ENCODE measurements at regions not wholly inside any gene's neighbourhood (a gene's known extent, or its start where the extent isn't known, plus 50 kb on each side); places are given as distances from the start of the nearest gene placed in this dataset.
"Not testable (repeated sequence)": the region's sequence is repeated elsewhere in the genome, so short reads cannot be mapped to it uniquely, and the experiment has no call there.

- Histone ChIP-seq H3K4me1 (ENCODE audit: insufficient read depth, low read length) (no peaks in the 10 kb centered on the region), H3K4me3 (ENCODE audit: low read length) (no peak overlapping the region), H3K27ac (ENCODE audit: low read depth, low read length) (no peak overlapping the region), H3K27me3 (ENCODE audit: insufficient read depth, low read length) (no peaks in the 10 kb centered on the region), H3K9me3 (ENCODE audit: insufficient read depth, low read depth, low read length) (no peaks in the 10 kb centered on the region), H3K36me3 (ENCODE audit: insufficient read depth, low read length) (no peaks in the 10 kb centered on the region), H3K9ac (ENCODE audit: low read depth, low read length) (no peak overlapping the region)
- WGBS = 100% methylated on average over 2 of the region's 2 CpGs
Measured at GRCh38 chr7:119903085-119903484, 369.9 kb upstream of the KCND2 start.

- WGBS = 100% methylated on average over 1 of the region's 4 CpGs
- no peak overlapping the region for H3K4me3 ChIP-seq (ENCODE audit: low read length)
- no peaks in the 10 kb centered on the region for H3K36me3 ChIP-seq (ENCODE audit: insufficient read depth, low read length)
- H3K4me1 ChIP-seq (ENCODE audit: insufficient read depth, low read length) = no peaks in the 10 kb centered on the region
- no peak overlapping the region for H3K27ac ChIP-seq (ENCODE audit: low read depth, low read length)
- no peaks in the 10 kb centered on the region for H3K27me3 ChIP-seq (ENCODE audit: insufficient read depth, low read length)
- no peaks in the 10 kb centered on the region for H3K9me3 ChIP-seq (ENCODE audit: insufficient read depth, low read depth, low read length)
- no peak overlapping the region for H3K9ac ChIP-seq (ENCODE audit: low read depth, low read length)
Measured at GRCh38 chr7:119905495-119905894, 367.5 kb upstream of the KCND2 start.

DNA sequence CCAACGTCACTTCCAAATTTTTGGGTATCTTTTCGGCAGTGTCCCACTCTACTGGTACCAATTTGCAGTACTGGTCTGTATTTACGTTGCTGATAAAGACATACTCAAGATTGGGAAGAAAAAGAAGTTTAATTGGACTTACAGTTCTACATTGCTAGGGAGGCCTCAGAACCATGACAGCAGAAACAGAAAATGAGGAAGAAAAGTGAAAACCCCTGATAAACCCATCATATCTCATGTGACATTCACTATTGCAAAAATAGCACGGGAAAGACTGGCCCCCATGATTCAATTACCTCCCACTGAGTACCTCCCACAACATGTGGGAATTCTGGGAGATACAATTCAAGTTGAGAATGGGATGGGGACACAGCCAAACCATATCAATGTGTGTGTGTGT lies 364.0 kb upstream of the KCND2 start:
- Histone ChIP-seq H3K9ac (ENCODE audit: low read depth, low read length) (no peak overlapping the region), H3K4me3 (ENCODE audit: low read length) (no peak overlapping the region), H3K27me3 (ENCODE audit: insufficient read depth, low read length) (no peaks in the 10 kb centered on the region), H3K9me3 (ENCODE audit: insufficient read depth, low read depth, low read length) (no peaks in the 10 kb centered on the region), H3K36me3 (ENCODE audit: insufficient read depth, low read length) (no peaks in the 10 kb centered on the region), H3K27ac (ENCODE audit: low read depth, low read length) (no peak overlapping the region), H3K4me1 (ENCODE audit: insufficient read depth, low read length) (no peaks in the 10 kb centered on the region)
- WGBS = 94% methylated on average over 4 of the region's 4 CpGs

DNA sequence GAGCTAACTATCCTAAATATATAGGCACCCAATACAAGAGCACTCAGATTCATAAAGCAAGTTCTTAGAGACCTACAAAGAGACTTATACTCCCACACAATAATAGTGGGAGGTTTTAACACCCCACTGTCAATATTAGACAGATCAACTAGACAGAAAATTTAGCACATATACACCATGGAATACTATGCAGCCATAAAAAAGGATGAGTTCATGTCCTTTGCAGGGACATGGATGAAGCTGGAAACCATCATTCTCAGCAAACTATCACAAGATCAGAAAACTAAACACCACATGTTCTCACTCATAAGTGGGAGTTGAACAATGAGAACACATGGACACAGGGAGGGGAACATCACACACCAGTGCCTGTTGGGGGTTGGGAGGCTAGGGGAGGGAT lies 358.9 kb upstream of the KCND2 start:
- H3K36me3 ChIP-seq (ENCODE audit: insufficient read depth, low read length); H3K4me1 ChIP-seq (ENCODE audit: insufficient read depth, low read length); H3K27ac ChIP-seq (ENCODE audit: low read depth, low read length); H3K9me3 ChIP-seq (ENCODE audit: insufficient read depth, low read depth, low read length); H3K4me3 ChIP-seq (ENCODE audit: low read length); H3K27me3 ChIP-seq (ENCODE audit: insufficient read depth, low read length); H3K9ac ChIP-seq (ENCODE audit: low read depth, low read length): not testable (repeated sequence)

DNA sequence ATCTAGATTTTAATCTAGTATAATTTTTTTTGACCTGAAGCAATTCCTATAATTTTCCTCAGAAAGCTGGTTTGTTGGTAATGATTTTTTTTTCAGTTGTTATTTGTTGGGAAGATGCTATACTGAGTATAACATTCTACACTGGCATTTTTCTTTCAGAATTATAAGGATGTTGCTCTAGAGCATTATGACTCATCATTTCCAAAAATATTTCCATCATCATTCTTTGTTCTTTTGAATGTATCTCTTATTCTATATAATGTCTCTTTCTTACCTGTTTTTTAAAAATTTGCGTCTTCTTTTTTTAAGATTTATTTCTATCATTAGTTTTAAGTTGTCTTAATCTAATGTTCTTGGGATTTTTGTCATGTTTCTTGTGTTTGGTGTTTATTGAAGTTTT lies 356.5 kb upstream of the KCND2 start:
- WGBS = no CpG with 5 or more reads among the region's 1 CpG
- Histone ChIP-seq H3K9ac (ENCODE audit: low read depth, low read length) (no peak overlapping the region), H3K9me3 (ENCODE audit: insufficient read depth, low read depth, low read length) (no peaks in the 10 kb centered on the region), H3K27me3 (ENCODE audit: insufficient read depth, low read length) (no peaks in the 10 kb centered on the region), H3K36me3 (ENCODE audit: insufficient read depth, low read length) (no peaks in the 10 kb centered on the region), H3K27ac (ENCODE audit: low read depth, low read length) (no peak overlapping the region), H3K4me1 (ENCODE audit: insufficient read depth, low read length) (no peaks in the 10 kb centered on the region), H3K4me3 (ENCODE audit: low read length) (no peak overlapping the region)

DNA sequence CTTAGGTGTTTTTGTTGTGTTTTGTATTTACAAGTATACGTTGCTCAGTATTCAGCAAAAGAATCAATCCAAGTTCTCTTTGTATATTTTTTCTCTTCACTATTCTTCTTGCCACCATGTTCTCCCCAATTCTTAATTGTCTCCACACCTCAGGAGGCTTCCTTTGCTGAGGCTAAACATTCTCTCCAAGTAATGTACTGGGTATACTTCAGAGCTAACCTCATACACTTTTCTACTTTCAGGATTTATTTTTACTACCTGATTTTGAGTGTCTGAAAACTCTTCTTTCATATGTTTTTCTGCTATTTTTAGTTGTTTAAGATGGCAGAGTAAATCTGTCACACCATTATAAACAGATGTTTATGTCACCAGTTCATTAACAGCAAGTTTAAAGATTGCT lies 354.8 kb upstream of the KCND2 start:
- 86% methylated on average over 1 of the region's 1 CpG for WGBS
- H3K4me3 ChIP-seq (ENCODE audit: low read length) = no peak overlapping the region
- no peak overlapping the region for H3K27ac ChIP-seq (ENCODE audit: low read depth, low read length)
- H3K4me1 ChIP-seq (ENCODE audit: insufficient read depth, low read length) = no peaks in the 10 kb centered on the region
- no peaks in the 10 kb centered on the region for H3K9me3 ChIP-seq (ENCODE audit: insufficient read depth, low read depth, low read length)
- H3K9ac ChIP-seq (ENCODE audit: low read depth, low read length) = no peak overlapping the region
- H3K36me3 ChIP-seq (ENCODE audit: insufficient read depth, low read length) = no peaks in the 10 kb centered on the region
- no peaks in the 10 kb centered on the region for H3K27me3 ChIP-seq (ENCODE audit: insufficient read depth, low read length)

- no peaks in the 10 kb centered on the region for H3K36me3 ChIP-seq (ENCODE audit: insufficient read depth, low read length)
- no peak overlapping the region for H3K27ac ChIP-seq (ENCODE audit: low read depth, low read length)
- no peaks in the 10 kb centered on the region for H3K27me3 ChIP-seq (ENCODE audit: insufficient read depth, low read length)
- no peak overlapping the region for H3K4me3 ChIP-seq (ENCODE audit: low read length)
- no peaks in the 10 kb centered on the region for H3K9me3 ChIP-seq (ENCODE audit: insufficient read depth, low read depth, low read length)
- H3K4me1 ChIP-seq (ENCODE audit: insufficient read depth, low read length) = no peaks in the 10 kb centered on the region
- no peak overlapping the region for H3K9ac ChIP-seq (ENCODE audit: low read depth, low read length)
Measured at GRCh38 chr7:119919986-119920385, 353.0 kb upstream of the KCND2 start.

GRCh38 chr7:119925581-119926289 lies 347.2 kb upstream of the KCND2 start:
- Histone ChIP-seq H3K4me3 (ENCODE audit: low read length) (no peak overlapping the region), H3K9me3 (ENCODE audit: insufficient read depth, low read depth, low read length) (no peaks in the 10 kb centered on the region), H3K9ac (ENCODE audit: low read depth, low read length) (no peak overlapping the region), H3K27ac (ENCODE audit: low read depth, low read length) (no peak overlapping the region), H3K27me3 (ENCODE audit: insufficient read depth, low read length) (no peaks in the 10 kb centered on the region), H3K4me1 (ENCODE audit: insufficient read depth, low read length) (no peaks in the 10 kb centered on the region), H3K36me3 (ENCODE audit: insufficient read depth, low read length) (no peaks in the 10 kb centered on the region)
- WGBS = 97% methylated on average over 5 of the region's 5 CpGs

DNA sequence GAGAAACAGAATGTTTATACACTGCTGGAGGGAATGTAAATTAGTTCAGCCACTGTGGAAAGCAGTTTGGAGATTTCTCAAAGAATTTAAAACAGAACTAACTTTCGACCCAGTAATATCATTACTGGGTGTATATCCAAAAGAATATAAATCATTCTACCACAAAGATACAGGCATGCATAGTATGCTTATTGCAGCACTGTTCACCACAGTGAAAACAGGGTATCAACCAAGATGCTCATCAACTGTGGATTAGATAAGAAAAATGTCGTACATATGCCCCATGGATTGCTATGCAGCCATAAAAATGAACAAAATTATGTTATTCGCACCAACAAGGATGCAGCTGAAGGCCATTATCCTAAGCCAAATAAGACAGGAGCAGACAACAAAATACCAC lies 343.1 kb upstream of the KCND2 start:
- no peaks in the 10 kb centered on the region for H3K27me3 ChIP-seq (ENCODE audit: insufficient read depth, low read length)
- 90% methylated on average over 3 of the region's 3 CpGs for WGBS
- H3K9me3 ChIP-seq (ENCODE audit: insufficient read depth, low read depth, low read length) = no peaks in the 10 kb centered on the region
- H3K36me3 ChIP-seq (ENCODE audit: insufficient read depth, low read length) = no peaks in the 10 kb centered on the region
- no peak overlapping the region for H3K27ac ChIP-seq (ENCODE audit: low read depth, low read length)
- H3K4me1 ChIP-seq (ENCODE audit: insufficient read depth, low read length) = no peaks in the 10 kb centered on the region
- no peak overlapping the region for H3K9ac ChIP-seq (ENCODE audit: low read depth, low read length)
- no peak overlapping the region for H3K4me3 ChIP-seq (ENCODE audit: low read length)

GRCh38 chr7:119931230-119931824 lies 341.6 kb upstream of the KCND2 start:
- Histone ChIP-seq H3K27ac (ENCODE audit: low read depth, low read length) (no peak overlapping the region), H3K4me3 (ENCODE audit: low read length) (no peak overlapping the region), H3K9me3 (ENCODE audit: insufficient read depth, low read depth, low read length) (no peaks in the 10 kb centered on the region), H3K27me3 (ENCODE audit: insufficient read depth, low read length) (no peaks in the 10 kb centered on the region), H3K9ac (ENCODE audit: low read depth, low read length) (no peak overlapping the region), H3K36me3 (ENCODE audit: insufficient read depth, low read length) (no peaks in the 10 kb centered on the region), H3K4me1 (ENCODE audit: insufficient read depth, low read length) (no peaks in the 10 kb centered on the region)
- WGBS = 98% methylated on average over 1 of the region's 1 CpG

DNA sequence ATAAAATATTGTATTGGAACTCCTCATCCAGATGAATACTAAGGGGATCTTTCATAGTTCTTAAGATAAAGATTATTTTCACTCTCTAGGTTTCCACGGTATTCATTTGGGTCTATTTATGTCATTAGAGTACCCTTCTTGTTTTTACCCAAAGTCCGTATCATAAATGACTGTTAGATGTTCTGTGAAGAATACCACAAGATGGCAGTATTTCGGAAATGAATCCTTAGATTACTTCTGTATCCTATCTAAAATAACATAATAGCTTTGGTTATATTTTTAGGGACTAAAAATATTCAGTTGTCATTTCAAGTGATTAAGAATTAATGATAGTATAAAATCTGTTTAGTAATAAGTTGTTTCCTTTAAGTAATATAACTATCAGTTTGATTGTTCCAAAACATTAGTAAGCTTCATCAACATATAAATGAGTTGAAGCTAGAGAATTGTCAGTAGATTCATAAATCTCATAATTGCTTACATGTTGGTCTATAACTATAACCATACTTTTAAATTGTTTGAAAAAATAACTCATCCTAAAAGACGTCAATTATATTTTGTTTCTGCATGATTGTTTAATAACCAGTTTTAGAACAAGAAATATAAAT lies 337.5 kb upstream of the KCND2 start:
- Histone ChIP-seq H3K9ac (ENCODE audit: low read depth, low read length) (no peak overlapping the region), H3K27me3 (ENCODE audit: insufficient read depth, low read length) (no peaks in the 10 kb centered on the region), H3K4me3 (ENCODE audit: low read length) (no peak overlapping the region), H3K27ac (ENCODE audit: low read depth, low read length) (no peak overlapping the region), H3K4me1 (ENCODE audit: insufficient read depth, low read length) (no peaks in the 10 kb centered on the region), H3K9me3 (ENCODE audit: insufficient read depth, low read depth, low read length) (no peaks in the 10 kb centered on the region), H3K36me3 (ENCODE audit: insufficient read depth, low read length) (no peaks in the 10 kb centered on the region)
- WGBS = 37% methylated on average over 2 of the region's 4 CpGs

Measured in HUES64 (cell line).